Liver (tissue), 8 donors: ENCODE measurements at regions not wholly inside any gene's neighbourhood (a gene's known extent, or its start where the extent isn't known, plus 50 kb on each side); places are given as distances from the start of the nearest gene placed in this dataset.

Source experiments
- DNase-seq: peaks from one replicate; pipeline ENCODE4 v3.0.0-alpha.2; 2017; ENCODE audit warnings: low spot score
- H3K27ac ChIP-seq, 2 donors: one replicate each; pipeline ENCODE4 v1.7.0; 2013; ENCODE audit warnings: inconsistent platforms in 2 of 2, low read length in 2 of 2, control low read depth in 1 of 2, low read depth in 1 of 2, mild to moderate bottlenecking in 1 of 2
- H3K27me3 ChIP-seq, 4 donors: one replicate each; pipeline versions ENCODE4 v1.6.1 to v1.7.0; 2013; ENCODE audit warnings: low read length in 3 of 4, inconsistent platforms in 1 of 4, mild to moderate bottlenecking in 1 of 4, moderate library complexity in 1 of 4; ENCODE audit not compliant: control insufficient read depth in 4 of 4, insufficient read depth in 4 of 4
- H3K36me3 ChIP-seq, 4 donors: one replicate each; pipeline versions ENCODE4 v1.6.1 to v1.7.0; 2013; ENCODE audit warnings: low read length in 3 of 4, mild to moderate bottlenecking in 3 of 4, low read depth in 1 of 4, moderate library complexity in 1 of 4; ENCODE audit not compliant: control insufficient read depth in 4 of 4, insufficient read depth in 3 of 4
- H3K4me1 ChIP-seq, 4 donors: one replicate each; pipeline versions ENCODE4 v1.6.1 to v1.7.0; 2013; ENCODE audit warnings: low read length in 3 of 4, mild to moderate bottlenecking in 3 of 4, moderate library complexity in 1 of 4; ENCODE audit not compliant: control insufficient read depth in 4 of 4, insufficient read depth in 4 of 4
- H3K4me3 ChIP-seq, 3 donors: one replicate each; pipeline versions ENCODE4 v1.6.1 to v1.7.0; 2013; ENCODE audit warnings: low read length in 3 of 3, control low read depth in 1 of 3, low read depth in 1 of 3, mild to moderate bottlenecking in 1 of 3
- H3K9ac ChIP-seq, 2 donors: one replicate each; pipeline ENCODE4 v1.7.0; 2013; ENCODE audit warnings: low read length in 2 of 2, mild to moderate bottlenecking in 2 of 2, moderate library complexity in 2 of 2, control low read depth in 1 of 2, low read depth in 1 of 2
- H3K9me3 ChIP-seq, 4 donors: one replicate each; pipeline versions ENCODE4 v1.6.1 to v1.7.0; 2013; ENCODE audit warnings: low read length in 3 of 4; ENCODE audit not compliant: control insufficient read depth in 4 of 4
- FOXA1 ChIP-seq: IDR thresholded peaks from 2 replicates; pipeline ENCODE4 v1.6.1; 2016; ENCODE audit warnings: antibody characterized with exemption
- FOXA2 ChIP-seq: IDR thresholded peaks from 2 replicates; pipeline ENCODE4 v1.6.1; 2016; ENCODE audit warnings: antibody characterized with exemption
- GABPA ChIP-seq, 2 donors: IDR thresholded peaks in 1 of 2; conservative IDR thresholded peaks in 1 of 2; 2 replicates each; pipeline ENCODE4 v1.6.1; 2016; ENCODE audit warnings: antibody characterized with exemption in 2 of 2, mild to moderate bottlenecking in 1 of 2, moderate library complexity in 1 of 2
- HNF4A ChIP-seq, 2 donors: conservative IDR thresholded peaks; 2 replicates each; pipeline ENCODE4 v1.6.1; 2016; ENCODE audit warnings: antibody characterized with exemption in 2 of 2, mild to moderate bottlenecking in 2 of 2
- HNF4G ChIP-seq: IDR thresholded peaks from 2 replicates; pipeline ENCODE4 v1.6.1; 2016; ENCODE audit warnings: antibody characterized with exemption
- JUND ChIP-seq, 2 donors: IDR thresholded peaks; 2 replicates each; pipeline ENCODE4 v1.6.1; 2016; ENCODE audit warnings: antibody characterized with exemption in 2 of 2
- NR2F2 ChIP-seq: IDR thresholded peaks from 2 replicates; pipeline ENCODE4 v1.6.1; 2016; ENCODE audit warnings: antibody characterized with exemption
- RAD21 ChIP-seq, 2 donors: IDR thresholded peaks; 2 replicates each; pipeline ENCODE4 v1.6.1; 2016; ENCODE audit warnings: antibody characterized with exemption in 2 of 2, mild to moderate bottlenecking in 2 of 2
- RXRA ChIP-seq, 2 donors: IDR thresholded peaks; 2 replicates each; pipeline ENCODE4 v1.6.1; 2017 to 2018; ENCODE audit warnings: antibody characterized with exemption in 2 of 2, mild to moderate bottlenecking in 1 of 2
- SP1 ChIP-seq: IDR thresholded peaks from 2 replicates; pipeline ENCODE4 v1.6.1; 2018; ENCODE audit warnings: antibody characterized with exemption, mild to moderate bottlenecking
- TAF1 ChIP-seq: conservative IDR thresholded peaks from 2 replicates; pipeline ENCODE4 v1.6.1; 2016; ENCODE audit warnings: antibody characterized with exemption, mild to moderate bottlenecking
- YY1 ChIP-seq: IDR thresholded peaks from 2 replicates; pipeline ENCODE4 v1.6.1; 2016; ENCODE audit warnings: antibody characterized with exemption, mild to moderate bottlenecking
- WGBS: extraction: QIAGEN DNeasy Blood & Tissue Kit; methylation state at CpG from one replicate; pipeline ENCODE4 v1.1.7; 2013; 5-methylcytosine and 5-hydroxymethylcytosine counted together
- TF ChIP-seq, protein P1 (sequence below): IDR thresholded peaks from 2 replicates; pipeline ENCODE4 v1.6.1; 2016; ENCODE audit warnings: antibody characterized with exemption, mild to moderate bottlenecking
- TF ChIP-seq, protein P2 (sequence below): fragments of 150-350 bp; IDR thresholded peaks from 2 replicates; pipeline ENCODE4 v1.5.1; 2017; ENCODE audit warnings: improper control_type of control experiment, low read depth, low read length; ENCODE audit not compliant: missing input control
- TF ChIP-seq, protein P3 (sequence below): IDR thresholded peaks from 2 replicates; pipeline ENCODE4 v1.6.1; 2016; ENCODE audit warnings: antibody characterized with exemption
- TF ChIP-seq, protein P4 (sequence below): IDR thresholded peaks from 2 replicates; pipeline ENCODE4 v1.6.1; 2016; ENCODE audit warnings: antibody characterized with exemption
- donor health status: healthy.
- donor health status: healthy.
- donor health status: healthy.
- donor health status: healthy.
- donor health status: healthy.

DNA sequence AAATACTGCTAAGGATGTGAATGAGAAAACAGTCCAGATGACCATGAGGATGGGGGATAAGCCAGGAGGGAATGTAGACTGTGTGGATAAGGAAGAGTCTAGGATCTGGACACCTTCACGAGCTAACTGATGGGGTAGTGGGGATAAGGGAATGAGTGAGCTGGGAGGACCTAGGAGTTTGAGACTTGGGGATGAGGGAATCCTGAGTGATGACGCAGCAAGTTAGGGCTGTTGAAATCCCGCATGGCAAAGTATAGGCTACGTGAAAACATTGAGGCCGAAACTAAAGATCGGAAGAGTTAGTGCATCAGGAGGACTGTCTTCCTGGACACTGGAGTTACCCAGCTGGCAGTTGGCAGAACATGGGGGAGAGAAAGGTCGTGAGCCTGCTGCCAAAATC, 129.2 kb upstream of the EEA1 start:
- H3K4me1 ChIP-seq = no peaks in the 10 kb centered on the region
- TF ChIP-seq, protein P1, sequence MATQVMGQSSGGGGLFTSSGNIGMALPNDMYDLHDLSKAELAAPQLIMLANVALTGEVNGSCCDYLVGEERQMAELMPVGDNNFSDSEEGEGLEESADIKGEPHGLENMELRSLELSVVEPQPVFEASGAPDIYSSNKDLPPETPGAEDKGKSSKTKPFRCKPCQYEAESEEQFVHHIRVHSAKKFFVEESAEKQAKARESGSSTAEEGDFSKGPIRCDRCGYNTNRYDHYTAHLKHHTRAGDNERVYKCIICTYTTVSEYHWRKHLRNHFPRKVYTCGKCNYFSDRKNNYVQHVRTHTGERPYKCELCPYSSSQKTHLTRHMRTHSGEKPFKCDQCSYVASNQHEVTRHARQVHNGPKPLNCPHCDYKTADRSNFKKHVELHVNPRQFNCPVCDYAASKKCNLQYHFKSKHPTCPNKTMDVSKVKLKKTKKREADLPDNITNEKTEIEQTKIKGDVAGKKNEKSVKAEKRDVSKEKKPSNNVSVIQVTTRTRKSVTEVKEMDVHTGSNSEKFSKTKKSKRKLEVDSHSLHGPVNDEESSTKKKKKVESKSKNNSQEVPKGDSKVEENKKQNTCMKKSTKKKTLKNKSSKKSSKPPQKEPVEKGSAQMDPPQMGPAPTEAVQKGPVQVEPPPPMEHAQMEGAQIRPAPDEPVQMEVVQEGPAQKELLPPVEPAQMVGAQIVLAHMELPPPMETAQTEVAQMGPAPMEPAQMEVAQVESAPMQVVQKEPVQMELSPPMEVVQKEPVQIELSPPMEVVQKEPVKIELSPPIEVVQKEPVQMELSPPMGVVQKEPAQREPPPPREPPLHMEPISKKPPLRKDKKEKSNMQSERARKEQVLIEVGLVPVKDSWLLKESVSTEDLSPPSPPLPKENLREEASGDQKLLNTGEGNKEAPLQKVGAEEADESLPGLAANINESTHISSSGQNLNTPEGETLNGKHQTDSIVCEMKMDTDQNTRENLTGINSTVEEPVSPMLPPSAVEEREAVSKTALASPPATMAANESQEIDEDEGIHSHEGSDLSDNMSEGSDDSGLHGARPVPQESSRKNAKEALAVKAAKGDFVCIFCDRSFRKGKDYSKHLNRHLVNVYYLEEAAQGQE = no peak
- TF ChIP-seq TAF1 (no peak), GABPA (IDR thresholded peaks at IDR 0.05 in 1 of 2, conservative IDR thresholded peaks at IDR 0.05 in 1 of 2) (no peak), NR2F2 (no peak), HNF4G (no peak), RXRA (IDR thresholded peaks at IDR 0.05) (no peak), JUND (IDR thresholded peaks at IDR 0.05) (no peak), YY1 (no peak), FOXA1 (no peak), RAD21 (IDR thresholded peaks at IDR 0.05) (no peak)
- TF ChIP-seq, protein P2, sequence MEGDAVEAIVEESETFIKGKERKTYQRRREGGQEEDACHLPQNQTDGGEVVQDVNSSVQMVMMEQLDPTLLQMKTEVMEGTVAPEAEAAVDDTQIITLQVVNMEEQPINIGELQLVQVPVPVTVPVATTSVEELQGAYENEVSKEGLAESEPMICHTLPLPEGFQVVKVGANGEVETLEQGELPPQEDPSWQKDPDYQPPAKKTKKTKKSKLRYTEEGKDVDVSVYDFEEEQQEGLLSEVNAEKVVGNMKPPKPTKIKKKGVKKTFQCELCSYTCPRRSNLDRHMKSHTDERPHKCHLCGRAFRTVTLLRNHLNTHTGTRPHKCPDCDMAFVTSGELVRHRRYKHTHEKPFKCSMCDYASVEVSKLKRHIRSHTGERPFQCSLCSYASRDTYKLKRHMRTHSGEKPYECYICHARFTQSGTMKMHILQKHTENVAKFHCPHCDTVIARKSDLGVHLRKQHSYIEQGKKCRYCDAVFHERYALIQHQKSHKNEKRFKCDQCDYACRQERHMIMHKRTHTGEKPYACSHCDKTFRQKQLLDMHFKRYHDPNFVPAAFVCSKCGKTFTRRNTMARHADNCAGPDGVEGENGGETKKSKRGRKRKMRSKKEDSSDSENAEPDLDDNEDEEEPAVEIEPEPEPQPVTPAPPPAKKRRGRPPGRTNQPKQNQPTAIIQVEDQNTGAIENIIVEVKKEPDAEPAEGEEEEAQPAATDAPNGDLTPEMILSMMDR = no peak
- TF ChIP-seq, protein P3, sequence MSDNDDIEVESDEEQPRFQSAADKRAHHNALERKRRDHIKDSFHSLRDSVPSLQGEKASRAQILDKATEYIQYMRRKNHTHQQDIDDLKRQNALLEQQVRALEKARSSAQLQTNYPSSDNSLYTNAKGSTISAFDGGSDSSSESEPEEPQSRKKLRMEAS = no peak
- TF ChIP-seq, protein P4, sequence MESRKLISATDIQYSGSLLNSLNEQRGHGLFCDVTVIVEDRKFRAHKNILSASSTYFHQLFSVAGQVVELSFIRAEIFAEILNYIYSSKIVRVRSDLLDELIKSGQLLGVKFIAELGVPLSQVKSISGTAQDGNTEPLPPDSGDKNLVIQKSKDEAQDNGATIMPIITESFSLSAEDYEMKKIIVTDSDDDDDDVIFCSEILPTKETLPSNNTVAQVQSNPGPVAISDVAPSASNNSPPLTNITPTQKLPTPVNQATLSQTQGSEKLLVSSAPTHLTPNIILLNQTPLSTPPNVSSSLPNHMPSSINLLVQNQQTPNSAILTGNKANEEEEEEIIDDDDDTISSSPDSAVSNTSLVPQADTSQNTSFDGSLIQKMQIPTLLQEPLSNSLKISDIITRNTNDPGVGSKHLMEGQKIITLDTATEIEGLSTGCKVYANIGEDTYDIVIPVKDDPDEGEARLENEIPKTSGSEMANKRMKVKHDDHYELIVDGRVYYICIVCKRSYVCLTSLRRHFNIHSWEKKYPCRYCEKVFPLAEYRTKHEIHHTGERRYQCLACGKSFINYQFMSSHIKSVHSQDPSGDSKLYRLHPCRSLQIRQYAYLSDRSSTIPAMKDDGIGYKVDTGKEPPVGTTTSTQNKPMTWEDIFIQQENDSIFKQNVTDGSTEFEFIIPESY = no peak
- H3K27ac ChIP-seq = no peak overlapping the region
- no peaks in the 10 kb centered on the region for H3K27me3 ChIP-seq
- H3K4me3 ChIP-seq = no peak overlapping the region
- no peak overlapping the region for H3K9ac ChIP-seq
- H3K36me3 ChIP-seq = no peaks in the 10 kb centered on the region
- no peak for DNase-seq
- WGBS = 84% methylated on average over 7 of the region's 7 CpGs
- H3K9me3 ChIP-seq = no peaks in the 10 kb centered on the region

DNA sequence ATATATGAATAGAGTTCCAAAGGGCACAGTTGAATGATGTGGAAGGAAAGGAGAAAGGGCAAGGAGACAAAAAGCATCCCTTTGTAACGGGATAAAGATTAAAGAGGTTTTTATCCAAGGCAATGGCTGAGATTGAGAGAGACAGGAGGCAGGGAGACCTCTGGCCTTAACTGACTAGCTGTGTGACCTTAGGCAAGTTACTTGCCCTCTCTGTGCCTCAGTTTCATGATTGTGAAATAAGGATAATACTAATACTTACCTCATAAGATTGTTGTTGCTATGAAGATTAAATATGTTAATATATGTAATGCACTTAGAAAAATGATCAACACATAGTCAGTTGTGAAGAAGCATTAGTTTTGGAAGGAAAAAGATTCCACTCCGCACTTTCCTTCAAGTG, 130.2 kb upstream of the EEA1 start:
- TF ChIP-seq FOXA1 = no peak
- TF ChIP-seq, protein P3 = no peak
- no peak for TF ChIP-seq RAD21 (IDR thresholded peaks at IDR 0.05)
- no peak for TF ChIP-seq YY1
- TF ChIP-seq SP1 = no peak
- TF ChIP-seq, protein P1 = no peak
- TF ChIP-seq FOXA2 = no peak
- TF ChIP-seq, protein P2 = no peak
- no peak for TF ChIP-seq JUND (IDR thresholded peaks at IDR 0.05)
- no peak for TF ChIP-seq NR2F2
- TF ChIP-seq HNF4A (conservative IDR thresholded peaks at IDR 0.05) = no peak
- 97% methylated on average over 2 of the region's 2 CpGs for WGBS

More for the DNA sequence above, 130.2 kb upstream of the EEA1 start:
- H3K9me3 ChIP-seq = no peaks in the 10 kb centered on the region
- H3K36me3 ChIP-seq = no peaks in the 10 kb centered on the region
- no peak for DNase-seq
- H3K27ac ChIP-seq = no peak overlapping the region
- H3K4me1 ChIP-seq = no peaks in the 10 kb centered on the region
- no peaks in the 10 kb centered on the region for H3K27me3 ChIP-seq
- H3K9ac ChIP-seq = no peak overlapping the region
- no peak overlapping the region for H3K4me3 ChIP-seq
